ENCODE measurements at regions not wholly inside any gene's neighbourhood (a gene's known extent, or its start where the extent isn't known, plus 50 kb on each side); places are given as distances from the start of the nearest gene placed in this dataset.

DNA sequence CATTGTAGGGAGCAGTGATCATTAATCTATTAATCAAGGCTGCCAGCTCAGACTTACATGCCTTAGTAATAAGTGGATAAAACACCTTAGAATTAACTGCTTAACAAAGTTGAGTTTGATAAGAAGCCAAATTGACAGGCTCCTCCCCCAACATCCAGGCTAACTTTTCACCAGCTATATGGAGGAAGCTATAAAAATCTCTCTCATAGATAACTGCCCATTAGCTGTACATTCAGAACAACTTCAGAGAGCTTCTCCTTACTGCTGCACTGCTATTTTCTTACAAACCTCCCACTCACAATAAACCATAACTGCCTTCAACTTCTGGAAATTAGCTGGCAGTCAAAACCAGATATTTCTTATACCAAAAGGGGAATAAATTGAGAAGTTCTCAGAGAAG is 364.1 kb downstream of the PRELID2 start:
- ATAC-seq = no peak
- TF ChIP-seq OSR1 (CRISPR knock-in tag; IDR thresholded peaks at IDR 0.05) = no peak
- TF ChIP-seq CSRNP3 (CRISPR knock-in tag; IDR thresholded peaks at IDR 0.05) = no peak
- no peak for TF ChIP-seq PATZ1 (CRISPR knock-in tag; IDR thresholded peaks at IDR 0.05; ENCODE audit: borderline replicate concordance)
- TF ChIP-seq ZNF70 (CRISPR knock-in tag; IDR thresholded peaks at IDR 0.05) = no peak
- no peak for TF ChIP-seq PPARA (CRISPR knock-in tag; IDR thresholded peaks at IDR 0.05; ENCODE audit: borderline replicate concordance)
- TF ChIP-seq, protein P1, sequence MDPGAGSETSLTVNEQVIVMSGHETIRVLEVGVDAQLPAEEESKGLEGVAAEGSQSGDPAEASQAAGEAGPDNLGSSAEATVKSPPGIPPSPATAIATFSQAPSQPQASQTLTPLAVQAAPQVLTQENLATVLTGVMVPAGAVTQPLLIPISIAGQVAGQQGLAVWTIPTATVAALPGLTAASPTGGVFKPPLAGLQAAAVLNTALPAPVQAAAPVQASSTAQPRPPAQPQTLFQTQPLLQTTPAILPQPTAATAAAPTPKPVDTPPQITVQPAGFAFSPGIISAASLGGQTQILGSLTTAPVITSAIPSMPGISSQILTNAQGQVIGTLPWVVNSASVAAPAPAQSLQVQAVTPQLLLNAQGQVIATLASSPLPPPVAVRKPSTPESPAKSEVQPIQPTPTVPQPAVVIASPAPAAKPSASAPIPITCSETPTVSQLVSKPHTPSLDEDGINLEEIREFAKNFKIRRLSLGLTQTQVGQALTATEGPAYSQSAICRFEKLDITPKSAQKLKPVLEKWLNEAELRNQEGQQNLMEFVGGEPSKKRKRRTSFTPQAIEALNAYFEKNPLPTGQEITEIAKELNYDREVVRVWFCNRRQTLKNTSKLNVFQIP (CRISPR knock-in tag; IDR thresholded peaks at IDR 0.05; ENCODE audit: borderline replicate concordance, low read depth) = no peak
- TF ChIP-seq ZFP30 (CRISPR knock-in tag; IDR thresholded peaks at IDR 0.05) = no peak
- no peak for TF ChIP-seq ESRRG (CRISPR knock-in tag; IDR thresholded peaks at IDR 0.05)

DNA sequence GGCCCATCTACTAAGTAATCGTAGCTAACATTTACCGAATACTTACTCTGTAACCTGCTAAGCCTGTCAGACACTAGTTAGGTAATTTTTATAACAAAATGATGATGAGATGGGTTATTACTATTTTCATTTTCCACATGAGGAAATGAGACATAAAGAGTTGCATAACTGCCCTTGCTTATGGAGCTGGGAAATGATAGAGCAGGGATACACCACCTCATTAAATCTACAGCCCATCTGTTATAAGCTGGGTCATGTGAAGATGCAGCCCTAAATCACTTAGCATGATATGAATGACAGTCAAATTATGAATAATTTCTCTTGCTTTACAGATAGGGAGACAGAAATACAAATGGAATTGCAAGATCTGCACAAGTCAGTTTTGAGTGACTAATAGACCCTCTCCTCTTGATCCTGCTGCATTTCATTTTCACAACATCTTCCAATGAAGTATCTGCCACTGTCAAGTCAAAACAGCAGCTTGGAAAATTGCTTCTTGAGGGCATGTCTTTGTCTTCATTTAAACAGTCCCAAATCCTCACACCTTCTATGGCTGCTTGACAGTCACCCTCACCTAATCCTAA is 364.7 kb downstream of the PRELID2 start:
- ATAC-seq = no peak
- TF ChIP-seq ISL1 (CRISPR knock-in tag; IDR thresholded peaks at IDR 0.05) (no peak), ZC3H10 (CRISPR knock-in tag; IDR thresholded peaks at IDR 0.05) (no peak), OSR1 (CRISPR knock-in tag; IDR thresholded peaks at IDR 0.05) (no peak)
- TF ChIP-seq, protein P2, sequence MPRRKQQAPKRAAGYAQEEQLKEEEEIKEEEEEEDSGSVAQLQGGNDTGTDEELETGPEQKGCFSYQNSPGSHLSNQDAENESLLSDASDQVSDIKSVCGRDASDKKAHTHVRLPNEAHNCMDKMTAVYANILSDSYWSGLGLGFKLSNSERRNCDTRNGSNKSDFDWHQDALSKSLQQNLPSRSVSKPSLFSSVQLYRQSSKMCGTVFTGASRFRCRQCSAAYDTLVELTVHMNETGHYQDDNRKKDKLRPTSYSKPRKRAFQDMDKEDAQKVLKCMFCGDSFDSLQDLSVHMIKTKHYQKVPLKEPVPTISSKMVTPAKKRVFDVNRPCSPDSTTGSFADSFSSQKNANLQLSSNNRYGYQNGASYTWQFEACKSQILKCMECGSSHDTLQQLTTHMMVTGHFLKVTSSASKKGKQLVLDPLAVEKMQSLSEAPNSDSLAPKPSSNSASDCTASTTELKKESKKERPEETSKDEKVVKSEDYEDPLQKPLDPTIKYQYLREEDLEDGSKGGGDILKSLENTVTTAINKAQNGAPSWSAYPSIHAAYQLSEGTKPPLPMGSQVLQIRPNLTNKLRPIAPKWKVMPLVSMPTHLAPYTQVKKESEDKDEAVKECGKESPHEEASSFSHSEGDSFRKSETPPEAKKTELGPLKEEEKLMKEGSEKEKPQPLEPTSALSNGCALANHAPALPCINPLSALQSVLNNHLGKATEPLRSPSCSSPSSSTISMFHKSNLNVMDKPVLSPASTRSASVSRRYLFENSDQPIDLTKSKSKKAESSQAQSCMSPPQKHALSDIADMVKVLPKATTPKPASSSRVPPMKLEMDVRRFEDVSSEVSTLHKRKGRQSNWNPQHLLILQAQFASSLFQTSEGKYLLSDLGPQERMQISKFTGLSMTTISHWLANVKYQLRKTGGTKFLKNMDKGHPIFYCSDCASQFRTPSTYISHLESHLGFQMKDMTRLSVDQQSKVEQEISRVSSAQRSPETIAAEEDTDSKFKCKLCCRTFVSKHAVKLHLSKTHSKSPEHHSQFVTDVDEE (CRISPR knock-in tag; IDR thresholded peaks at IDR 0.05) = no peak

- no peak for ATAC-seq
- TF ChIP-seq ZFP3 (CRISPR knock-in tag; IDR thresholded peaks at IDR 0.05) = no peak
- TF ChIP-seq, protein P1 (CRISPR knock-in tag; IDR thresholded peaks at IDR 0.05; ENCODE audit: borderline replicate concordance, low read depth) = no peak
- no peak for TF ChIP-seq SNAI2 (CRISPR knock-in tag; IDR thresholded peaks at IDR 0.05)
- no peak for TF ChIP-seq RARB (CRISPR knock-in tag; IDR thresholded peaks at IDR 0.05)
These were observed 367.7 kb downstream of the PRELID2 start for GRCh38 chr5:145467446-145467845.

DNA sequence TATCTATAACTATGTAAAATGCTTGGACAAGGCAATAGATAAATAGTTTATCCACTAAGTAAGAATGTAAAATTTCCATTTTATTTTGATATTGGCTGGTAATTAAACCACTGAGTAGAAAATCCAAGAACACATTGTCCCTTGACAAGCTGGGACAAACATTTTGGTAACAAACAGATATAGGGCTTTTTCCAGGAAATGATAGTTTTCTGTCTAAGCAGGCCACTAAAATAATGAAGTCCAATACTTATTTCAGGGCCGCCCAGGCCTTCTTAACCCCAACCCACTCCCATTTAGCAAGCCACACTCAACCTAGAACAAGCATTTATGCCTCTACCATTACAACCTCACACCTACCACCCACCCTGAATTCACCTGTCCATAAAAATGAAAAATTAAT is 368.6 kb downstream of the PRELID2 start:
- ATAC-seq = no peak
- TF ChIP-seq ZNF70 (CRISPR knock-in tag; IDR thresholded peaks at IDR 0.05) = no peak
- no peak for TF ChIP-seq ESRRG (CRISPR knock-in tag; IDR thresholded peaks at IDR 0.05)
- TF ChIP-seq ISL1 (CRISPR knock-in tag; IDR thresholded peaks at IDR 0.05) = no peak
- TF ChIP-seq, protein P2 (CRISPR knock-in tag; IDR thresholded peaks at IDR 0.05) = no peak
- no peak for TF ChIP-seq RARB (CRISPR knock-in tag; IDR thresholded peaks at IDR 0.05)
- no peak for TF ChIP-seq ZNF565 (CRISPR knock-in tag; conservative IDR thresholded peaks at IDR 0.05; ENCODE audit: low read depth)
- TF ChIP-seq OSR1 (CRISPR knock-in tag; IDR thresholded peaks at IDR 0.05) = no peak
- no peak for TF ChIP-seq PATZ1 (CRISPR knock-in tag; IDR thresholded peaks at IDR 0.05; ENCODE audit: borderline replicate concordance)
- no peak for TF ChIP-seq ZNF8 (CRISPR knock-in tag; IDR thresholded peaks at IDR 0.05)
- TF ChIP-seq ZC3H10 (CRISPR knock-in tag; IDR thresholded peaks at IDR 0.05) = no peak
- TF ChIP-seq SNAI2 (CRISPR knock-in tag; IDR thresholded peaks at IDR 0.05) = no peak
- no peak for TF ChIP-seq CSDC2 (CRISPR knock-in tag; IDR thresholded peaks at IDR 0.05)
- TF ChIP-seq, protein P1 (CRISPR knock-in tag; IDR thresholded peaks at IDR 0.05; ENCODE audit: borderline replicate concordance, low read depth) = no peak
